Fibroblast of gingiva (primary cell): ENCODE measurements at regions not wholly inside any gene's neighbourhood (a gene's known extent, or its start where the extent isn't known, plus 50 kb on each side); places are given as distances from the start of the nearest gene placed in this dataset.
"Not testable (repeated sequence)": the region's sequence is repeated elsewhere in the genome, so short reads cannot be mapped to it uniquely, and the experiment has no call there.

Source experiments
- DNase-seq: peaks from one replicate; pipeline ENCODE4 v3.0.0-alpha.2; 2011; ENCODE audit warnings: low read depth

DNA sequence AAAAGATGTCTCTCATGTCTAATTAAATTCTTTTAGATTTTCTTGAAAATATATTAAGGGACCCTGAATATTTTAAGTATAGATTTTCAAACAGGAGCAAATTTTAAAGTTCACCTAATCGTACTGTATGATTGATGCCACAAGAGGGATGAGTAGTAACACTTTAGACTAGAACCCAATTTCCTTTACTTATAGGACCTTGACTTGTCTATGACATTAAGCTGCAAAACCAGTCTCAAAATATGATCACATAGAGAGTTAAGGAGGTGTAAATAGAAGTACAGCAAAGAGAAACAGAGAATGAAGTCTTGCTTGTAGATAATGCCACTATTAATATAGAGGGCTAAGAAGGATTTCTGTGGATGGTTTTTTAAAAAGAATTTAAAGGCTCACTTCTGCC lies 312.9 kb upstream of the PRR16 start:
- no peak for DNase-seq

DNA sequence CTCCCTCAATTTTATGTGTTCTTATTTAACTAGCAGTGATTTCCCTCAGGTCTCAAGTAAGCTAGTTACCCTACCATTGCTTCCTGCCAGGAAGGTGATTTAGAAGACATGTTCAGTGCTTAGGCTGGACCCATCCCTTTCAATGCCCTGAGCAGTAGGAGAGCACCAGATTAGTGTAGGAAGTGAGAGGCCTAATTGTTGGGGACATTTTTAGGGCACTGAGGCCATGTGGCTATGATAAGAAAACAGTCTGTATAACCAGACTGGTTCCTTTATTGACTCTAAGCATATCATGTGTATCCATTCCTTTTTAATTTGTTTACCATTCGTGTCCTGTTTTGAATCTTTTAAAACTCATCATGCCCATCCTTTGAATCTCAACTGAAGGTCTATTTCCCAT lies 312.3 kb upstream of the PRR16 start:
- no peak for DNase-seq

DNA sequence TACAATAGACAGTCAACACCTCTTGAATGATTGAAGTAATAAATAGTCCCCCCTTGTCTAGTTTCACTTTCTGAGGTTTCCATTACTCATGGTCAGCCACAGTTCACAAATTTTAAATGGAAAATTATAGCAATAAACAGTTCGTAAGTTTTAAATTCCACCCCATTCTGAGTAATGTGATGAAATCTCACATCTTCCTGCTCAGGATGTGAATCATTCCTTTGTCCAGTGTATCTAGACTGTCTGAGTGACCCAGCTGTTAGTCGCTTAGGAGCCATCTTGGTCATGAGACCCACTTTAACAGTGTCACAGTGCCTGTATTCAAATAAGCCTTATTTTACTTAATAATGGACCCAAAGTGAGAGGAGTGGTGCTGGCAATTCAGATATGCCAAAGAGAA lies 311.6 kb upstream of the PRR16 start:
- peak; percentile 82 for DNase-seq

DNA sequence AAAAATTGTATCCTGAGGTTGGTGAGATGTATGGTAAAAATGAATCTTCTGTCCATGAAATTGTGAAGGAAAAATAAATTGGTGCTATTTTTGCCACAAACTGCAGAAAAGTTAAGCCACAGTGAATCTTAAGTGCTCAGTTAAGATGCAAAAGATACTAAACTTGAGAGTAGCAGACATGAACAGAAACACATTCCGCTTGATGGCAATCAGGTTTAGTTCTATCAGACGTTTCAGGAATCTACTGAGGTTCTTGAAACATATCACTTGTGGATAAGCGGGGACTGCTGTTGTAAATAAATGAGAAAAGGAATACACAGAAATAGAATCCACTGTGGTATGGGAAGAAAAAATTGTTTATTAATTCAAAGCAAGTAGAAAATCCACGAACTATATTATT lies 311.2 kb upstream of the PRR16 start:
- no peak for DNase-seq

DNA sequence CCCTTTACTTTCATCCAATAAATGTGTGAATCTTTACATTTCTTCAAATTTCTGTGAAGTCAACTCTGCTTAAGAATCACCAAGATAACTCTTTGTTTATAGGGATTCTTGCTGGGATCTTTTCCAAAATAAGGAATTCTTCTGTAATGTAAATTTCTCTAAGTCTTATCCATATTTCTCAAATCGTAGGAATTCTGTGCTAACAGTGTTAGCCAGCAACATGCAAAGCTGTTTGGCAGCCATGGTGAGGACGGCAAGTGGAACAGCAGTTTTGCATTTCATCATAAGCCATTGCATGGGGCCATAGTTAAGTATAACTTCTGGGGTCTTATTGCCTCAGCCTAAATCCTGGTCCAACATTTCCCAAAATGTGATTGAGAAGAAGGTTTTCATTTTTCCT lies 310.5 kb upstream of the PRR16 start:
- no peak for DNase-seq

DNA sequence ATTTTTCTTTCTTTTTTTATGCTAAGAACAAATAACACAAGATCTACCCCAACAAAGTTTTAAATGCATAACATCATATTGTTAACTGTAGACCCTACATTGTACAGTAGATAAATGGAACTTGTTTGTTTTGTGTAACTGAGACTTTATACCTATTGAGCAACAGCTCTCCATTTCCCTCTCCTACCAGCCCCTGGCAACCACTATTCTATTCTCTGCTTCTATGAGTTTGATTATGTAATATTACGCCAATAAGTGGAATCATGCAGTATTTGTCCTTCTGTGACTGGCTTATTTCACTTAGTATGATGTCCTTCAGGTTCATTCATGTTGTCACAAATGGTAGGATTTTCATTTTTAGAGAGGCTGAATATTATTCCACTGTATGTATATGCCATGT lies 308.2 kb upstream of the PRR16 start:
- DNase-seq: peak; percentile 58

DNA sequence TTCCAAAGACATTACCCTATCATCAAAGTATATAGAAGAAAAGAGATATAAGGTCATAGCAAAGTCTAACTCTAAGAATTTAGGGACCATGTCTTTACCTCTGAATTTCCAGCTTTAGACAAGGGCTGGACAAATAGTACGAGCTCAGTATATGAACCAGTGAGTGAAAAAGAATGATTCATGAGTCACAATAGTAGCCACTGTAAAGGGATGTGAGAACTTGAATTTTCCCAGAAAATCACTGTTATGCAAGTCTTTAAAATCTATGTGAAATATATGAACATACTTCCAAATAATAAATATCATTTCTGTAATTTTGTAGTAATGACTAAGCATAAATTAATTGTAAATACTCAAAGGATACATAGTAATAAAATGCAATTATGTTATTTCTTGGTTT lies 305.9 kb upstream of the PRR16 start:
- no peak for DNase-seq

DNA sequence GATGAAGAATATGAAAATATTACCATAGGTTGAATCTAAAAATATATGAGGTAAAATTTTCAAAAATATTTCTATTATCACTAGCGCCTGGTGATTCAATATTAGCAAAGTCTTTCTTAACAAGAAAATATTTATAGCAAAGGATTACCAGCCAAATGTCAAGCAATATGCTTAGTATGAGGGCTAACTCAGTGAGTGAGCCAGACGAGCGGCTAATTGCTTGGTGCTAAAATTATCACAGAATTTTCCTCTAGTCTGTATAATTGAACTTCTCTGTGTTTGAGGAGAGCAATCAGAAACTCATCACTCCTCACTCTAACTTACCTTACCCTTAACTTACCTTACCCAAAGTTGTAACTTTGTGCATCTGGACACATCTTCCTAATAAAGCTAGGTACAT lies 304.9 kb upstream of the PRR16 start:
- DNase-seq: no peak

DNA sequence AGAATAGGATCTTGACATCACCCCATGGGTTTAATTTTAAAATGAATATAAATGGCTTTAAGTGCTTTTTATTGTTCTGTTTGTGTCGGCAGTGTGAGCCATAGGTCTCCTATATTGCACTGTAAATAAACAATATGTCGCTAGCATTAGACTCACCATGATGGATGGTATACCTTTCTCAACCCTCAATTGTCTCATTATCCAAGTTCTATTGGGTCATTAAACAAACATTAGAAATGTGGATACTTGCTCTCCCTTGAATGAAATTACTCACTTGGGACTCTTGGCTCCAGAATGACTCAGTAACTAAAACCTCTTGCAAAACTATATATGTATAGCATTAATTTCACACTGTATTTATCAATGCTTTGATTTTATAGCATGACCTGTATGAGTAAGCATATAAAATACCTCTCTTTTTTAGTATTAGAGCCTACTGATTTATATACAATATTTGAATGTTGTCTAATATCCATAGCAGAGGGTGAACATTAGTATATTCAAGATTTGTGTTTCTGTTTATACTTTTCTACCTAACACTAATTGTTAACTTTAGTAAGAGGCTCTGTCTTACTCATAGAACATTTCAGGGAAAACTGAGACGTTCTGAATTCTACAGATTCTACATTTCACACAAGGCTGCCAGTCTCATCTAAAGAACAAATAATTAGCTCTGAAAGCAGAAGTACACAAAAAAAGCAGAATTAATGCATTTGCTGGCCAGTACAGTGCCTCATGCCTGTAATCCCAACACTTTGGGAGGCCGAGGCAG lies 303.8 kb upstream of the PRR16 start:
- peak; percentile 44 for DNase-seq

DNA sequence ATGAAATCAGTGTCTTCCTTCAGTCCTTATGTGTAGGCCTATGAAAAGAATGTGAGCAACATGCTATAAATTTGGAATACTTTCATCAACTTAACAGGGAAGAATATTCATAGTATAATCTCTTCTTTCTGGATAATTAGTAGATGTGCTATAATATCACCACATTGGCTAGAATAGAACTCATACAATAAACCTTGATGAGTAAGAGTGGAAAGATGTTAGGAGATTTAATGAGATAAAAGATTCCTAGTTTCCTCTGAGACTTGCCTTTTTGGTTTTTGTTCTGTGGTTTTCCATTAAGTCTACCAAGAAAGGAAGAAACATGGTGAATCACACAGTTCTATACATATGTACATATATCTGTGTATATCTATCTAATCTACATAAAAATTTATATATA lies 301.8 kb upstream of the PRR16 start:
- DNase-seq: no peak

DNA sequence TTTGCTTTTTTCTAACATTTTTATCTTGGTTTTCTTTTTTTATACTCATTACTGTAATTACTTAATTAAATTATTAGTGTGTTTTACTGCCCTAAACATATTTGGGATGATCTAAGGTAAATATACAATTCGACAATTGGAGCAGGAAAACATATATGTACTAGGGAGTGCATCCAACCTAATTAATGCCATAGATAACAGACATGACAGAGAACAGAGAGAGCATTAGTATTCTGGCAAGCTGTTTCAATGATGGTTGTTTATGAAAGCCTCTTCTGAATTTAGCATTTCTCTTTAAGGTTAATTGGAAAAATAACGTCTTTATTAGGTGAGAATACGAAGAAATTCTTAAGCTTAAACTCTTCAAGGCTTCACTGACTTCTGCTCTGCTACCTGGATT lies 300.1 kb upstream of the PRR16 start:
- no peak for DNase-seq

DNA sequence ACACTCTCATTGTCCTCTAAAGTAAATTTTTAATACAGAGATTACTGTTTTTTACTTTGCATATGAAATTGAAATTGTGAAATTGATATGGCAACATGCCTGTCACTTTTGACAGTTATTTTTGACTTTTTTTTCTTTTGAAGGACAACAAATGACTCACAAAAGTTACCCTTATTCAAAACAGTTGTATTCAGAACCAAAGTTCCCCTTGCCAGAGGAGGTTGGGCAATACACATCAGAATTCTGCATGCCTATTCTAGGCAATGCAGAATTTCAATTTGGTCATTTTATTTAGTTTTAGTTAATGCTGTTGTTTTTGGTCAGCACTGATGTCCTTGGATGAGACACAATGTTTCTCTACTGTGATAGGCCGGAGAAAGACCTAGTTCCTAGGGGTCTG lies 299.1 kb upstream of the PRR16 start:
- DNase-seq: peak; percentile 38

DNA sequence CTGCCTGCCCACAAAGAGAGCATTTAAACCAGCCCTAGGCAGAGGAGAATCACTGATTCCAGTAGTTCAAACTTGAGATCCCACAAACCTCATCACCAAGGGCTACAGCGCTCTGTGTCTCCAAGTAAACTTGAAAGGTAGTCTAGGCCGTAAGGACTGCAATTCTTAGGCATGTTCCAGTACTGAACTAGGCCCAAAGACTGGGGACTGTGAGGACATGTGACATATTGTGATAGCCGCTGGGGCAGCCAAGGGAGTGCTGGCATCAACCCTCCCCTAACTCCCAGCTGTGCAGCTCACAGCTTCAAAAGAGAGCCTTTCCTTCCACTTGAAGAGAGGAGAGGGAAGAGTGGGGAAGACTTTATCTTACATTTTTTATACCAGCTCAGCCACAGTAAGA lies 291.0 kb upstream of the PRR16 start:
- no peak for DNase-seq

DNA sequence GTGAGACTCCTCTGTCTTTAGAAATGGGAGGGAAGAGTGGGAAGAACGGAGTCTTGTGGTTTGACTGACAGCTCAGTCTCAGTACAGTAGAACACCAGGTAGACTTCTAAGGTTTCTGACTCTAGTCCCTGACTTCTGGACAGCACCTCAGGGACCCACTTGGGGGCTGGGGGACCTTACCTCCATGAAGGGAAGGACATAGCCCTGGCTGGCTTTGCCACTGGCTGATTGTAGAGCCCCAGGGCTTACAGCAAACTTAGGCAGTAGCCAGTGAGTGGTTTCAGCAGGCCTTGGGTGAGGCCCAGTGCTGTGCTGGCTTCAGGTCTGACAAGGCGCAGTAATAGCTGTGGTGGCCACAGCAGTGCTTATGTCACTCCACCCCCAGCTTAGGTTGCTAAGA lies 290.0 kb upstream of the PRR16 start:
- DNase-seq: no peak

DNA sequence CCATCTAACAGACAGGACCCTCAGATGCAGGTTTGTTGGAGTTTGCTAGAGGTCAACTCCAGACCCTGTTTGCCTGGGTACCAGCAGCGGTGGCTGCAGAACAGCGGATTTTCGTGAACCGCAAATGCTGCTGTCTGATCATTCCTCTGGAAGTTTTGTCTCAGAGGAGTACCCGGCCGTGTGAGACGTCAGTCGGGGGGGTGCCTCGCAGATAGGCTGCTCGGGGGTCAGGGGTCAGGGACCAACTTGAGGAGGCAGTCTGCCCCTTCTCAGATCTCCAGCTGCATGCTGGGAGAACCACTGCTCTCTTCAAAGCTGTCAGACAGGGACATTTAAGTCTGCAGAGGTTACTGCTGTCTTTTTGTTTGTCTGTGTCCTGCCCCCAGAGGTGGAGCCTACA lies 282.9 kb upstream of the PRR16 start:
- DNase-seq: not testable (repeated sequence)

DNA sequence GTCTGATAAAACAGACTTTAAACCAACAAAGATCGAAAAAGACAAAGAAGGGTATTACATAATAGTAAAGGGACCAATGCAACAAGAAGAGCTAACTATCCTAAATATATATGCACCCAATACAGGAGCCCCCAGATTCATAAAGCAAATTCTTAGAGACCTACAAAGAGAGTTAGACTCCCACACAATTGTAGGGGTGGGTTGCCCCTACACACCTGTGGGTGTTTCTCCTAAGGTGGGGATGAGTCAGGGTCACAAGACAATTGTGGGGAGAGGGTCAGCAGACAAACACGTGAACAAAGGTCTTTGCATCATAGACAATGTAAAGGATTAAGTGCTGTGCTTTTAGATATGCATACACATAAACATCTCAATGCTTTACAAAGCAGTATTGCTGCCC lies 269.4 kb upstream of the PRR16 start:
- not testable (repeated sequence) for DNase-seq

DNA sequence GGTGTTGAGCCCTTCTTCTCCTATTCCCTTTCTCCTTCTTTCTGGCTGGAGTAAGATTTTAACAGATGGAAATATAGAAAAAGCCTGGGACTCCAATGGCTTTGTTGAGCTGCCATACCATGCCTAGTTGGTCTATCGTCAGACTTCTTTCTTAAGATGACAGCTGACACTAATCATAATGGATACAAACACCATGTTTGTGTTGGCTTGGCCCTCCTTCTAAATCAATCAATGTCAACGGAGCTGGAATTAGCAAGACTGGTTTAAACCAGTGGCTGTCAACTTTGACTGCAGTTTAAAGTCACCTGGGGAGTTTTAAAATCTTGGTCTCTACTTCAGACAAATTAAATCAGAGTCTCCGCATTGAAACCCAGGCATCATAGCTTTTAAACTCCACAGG lies 264.5 kb upstream of the PRR16 start:
- DNase-seq: no peak

DNA sequence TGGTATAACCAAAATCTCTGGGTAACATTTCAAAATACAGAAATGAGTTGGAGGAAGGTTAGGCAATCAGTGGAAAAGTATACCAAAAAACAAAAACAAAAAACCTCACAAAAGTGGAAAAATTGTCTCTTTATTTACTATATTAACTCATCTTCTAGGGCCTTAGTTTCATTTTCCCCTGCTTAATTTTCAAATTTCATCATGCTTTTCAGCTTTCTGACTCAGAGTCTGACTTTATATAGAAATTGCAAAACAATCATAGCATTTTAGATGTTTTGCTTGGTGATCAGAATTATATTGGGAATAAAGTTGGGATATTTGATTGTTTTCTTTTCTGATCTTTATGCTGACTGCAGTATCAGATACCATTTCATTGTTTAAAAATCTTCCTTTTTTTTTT lies 257.0 kb upstream of the PRR16 start:
- peak; percentile 46 for DNase-seq

DNA sequence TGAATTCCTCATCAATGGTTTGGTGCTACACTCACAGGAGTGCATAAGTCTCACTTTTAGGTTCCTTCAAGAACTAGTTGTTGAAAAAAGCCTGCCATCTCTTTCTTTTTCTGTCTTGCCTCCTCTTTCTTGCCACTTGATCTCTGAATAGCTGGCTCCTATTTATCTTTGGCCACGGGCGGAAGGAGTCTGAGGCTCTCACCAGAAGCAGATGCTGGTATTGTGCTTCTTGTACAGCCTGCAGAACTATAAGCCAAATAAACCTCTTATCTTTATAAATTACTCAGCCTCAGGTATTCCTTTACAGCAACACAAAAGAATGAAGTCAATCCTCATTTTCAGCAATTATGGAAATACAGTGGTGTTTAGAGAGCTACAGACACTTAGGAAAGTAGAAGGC lies 247.1 kb upstream of the PRR16 start:
- DNase-seq: no peak

DNA sequence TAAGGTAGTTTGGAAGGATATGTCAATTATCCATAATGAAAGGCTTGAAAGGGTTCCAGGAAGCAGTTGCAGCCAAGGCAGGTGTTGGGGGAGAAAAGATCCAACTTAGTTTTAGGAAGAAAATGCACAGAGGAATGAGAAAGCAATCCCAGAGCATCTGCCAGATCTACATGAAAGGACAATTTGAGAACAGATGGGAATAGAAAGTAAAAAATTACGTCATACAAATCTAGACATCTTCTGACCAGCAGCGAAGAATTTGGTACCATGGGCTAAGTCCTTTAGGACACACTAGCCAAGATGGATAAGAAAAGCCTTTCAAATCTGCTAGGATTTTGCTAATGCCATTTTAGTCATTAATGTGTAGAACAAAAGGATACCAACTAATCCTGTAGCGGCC lies 244.1 kb upstream of the PRR16 start:
- no peak for DNase-seq

DNA sequence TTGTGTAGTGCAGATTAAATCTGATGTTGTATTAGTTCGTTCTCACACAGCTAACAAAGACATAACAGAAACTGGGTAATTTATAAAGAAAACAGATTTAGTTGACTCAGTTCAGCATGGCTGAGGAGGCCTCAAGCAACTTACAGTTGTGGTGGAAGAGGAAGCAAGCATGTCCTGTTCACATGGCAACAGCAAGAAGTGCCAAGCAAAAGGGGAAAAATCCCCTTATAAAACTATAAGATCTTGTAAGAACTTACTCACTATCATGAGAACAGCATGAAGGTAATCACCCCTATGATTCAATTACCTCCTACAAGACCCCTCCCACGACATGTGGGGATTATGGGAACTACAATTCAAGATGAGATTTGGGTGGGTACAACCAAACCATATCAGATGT lies 238.6 kb upstream of the PRR16 start:
- DNase-seq: no peak

DNA sequence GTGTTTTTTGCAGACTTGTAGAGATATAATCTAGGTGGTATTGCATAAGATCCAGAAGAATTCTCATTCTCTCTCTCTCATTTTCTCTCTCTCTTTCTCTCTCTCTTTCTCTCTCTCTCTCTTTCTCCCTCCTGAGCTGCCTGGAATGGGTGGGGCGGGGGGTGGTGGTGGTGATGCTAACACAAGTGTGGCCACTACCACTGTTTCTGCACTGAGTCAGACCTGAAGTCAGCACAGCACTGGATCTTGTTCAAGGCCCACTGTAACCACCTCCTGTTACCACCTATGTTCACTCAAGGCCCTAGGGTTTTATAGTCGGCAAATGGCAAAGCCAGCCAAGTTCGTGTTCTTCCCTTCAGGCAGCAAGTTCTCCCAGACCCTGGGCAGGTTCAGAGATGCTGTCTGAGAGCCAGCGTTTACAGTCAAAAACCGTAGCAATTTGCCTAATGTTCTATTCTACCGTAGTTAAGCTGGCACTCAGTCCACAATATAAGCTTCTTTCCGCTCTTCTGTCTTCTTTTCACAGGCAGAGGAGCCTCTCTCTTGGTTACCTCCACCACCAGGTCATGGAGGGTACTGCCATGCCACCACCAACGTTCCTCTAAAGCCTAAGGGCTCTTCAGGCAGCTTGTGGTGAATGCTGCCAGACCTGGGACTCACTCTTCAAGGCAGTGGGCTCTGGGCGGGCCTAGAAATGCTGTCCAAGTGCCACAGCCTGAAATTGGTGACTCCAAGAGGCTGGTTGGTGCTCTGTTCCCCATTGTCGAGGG lies 235.7 kb upstream of the PRR16 start:
- no peak for DNase-seq

DNA sequence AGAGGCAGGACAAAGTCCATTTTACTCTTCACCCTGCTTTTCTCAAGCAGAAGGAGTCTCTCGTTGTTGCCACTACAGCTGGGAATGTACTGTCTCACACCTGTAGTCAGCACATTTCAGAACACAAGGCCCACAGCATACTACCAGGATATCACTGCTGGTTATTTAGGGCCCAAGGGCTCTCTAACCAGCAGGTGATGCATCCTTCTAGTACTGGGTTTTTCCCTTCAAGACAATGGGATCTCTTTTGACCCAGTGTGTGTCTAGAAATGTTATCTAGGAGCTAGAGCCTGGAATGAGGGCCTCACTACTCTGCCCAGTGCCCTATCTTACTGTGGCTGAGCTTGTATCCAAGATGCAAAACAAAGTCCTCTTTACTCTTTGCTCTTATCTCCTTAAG lies 235.1 kb upstream of the PRR16 start:
- DNase-seq: no peak

DNA sequence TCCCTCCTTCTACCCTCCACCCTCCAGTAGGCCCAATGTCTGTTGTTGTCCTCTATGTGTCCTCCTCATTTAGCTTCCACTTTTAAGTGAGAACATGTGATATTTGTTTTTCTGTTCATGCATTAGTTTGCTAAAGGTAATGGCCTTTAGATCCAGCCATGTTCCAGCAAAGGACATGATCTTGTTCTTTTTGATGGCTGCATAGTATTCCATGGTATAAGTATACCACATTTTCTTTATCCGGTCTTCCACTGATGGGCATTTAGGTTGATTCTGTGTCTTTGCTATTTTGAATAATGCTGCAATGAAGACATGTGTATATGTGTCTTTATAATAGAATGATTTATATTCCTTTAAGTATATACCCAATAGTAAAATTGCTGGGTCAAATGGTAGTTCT lies 232.5 kb upstream of the PRR16 start:
- DNase-seq: no peak
